Cardiac fibroblast (primary cell): ENCODE measurements at regions not wholly inside any gene's neighbourhood (a gene's known extent, or its start where the extent isn't known, plus 50 kb on each side); places are given as distances from the start of the nearest gene placed in this dataset.

Experiments
- DNase-seq, 2 donors: peaks; one replicate each; pipeline versions ENCODE4 v3.0.0 to v3.0.0-alpha.2; 2010; ENCODE audit warnings: low read depth in 2 of 2
- H3K4me3 ChIP-seq, 2 donors: replicated peaks in 1 of 2; 1 replicate in 1 of 2; 2 replicates in 1 of 2; pipeline ENCODE4 v1.5.1; 2011; ENCODE audit warnings: low read depth in 2 of 2, low read length in 2 of 2, mild to moderate bottlenecking in 2 of 2, moderate library complexity in 1 of 2
- TF ChIP-seq, protein P1 (sequence below): IDR thresholded peaks from one replicate; pipeline ENCODE4 v1.5.1; 2011; ENCODE audit warnings: low read depth, mild to moderate bottlenecking, low read length, inconsistent platforms

GRCh38 chr3:80142714-80143113 lies 374.9 kb upstream of the ROBO1 start:
- no peak overlapping the region for H3K4me3 ChIP-seq
- TF ChIP-seq, protein P1, sequence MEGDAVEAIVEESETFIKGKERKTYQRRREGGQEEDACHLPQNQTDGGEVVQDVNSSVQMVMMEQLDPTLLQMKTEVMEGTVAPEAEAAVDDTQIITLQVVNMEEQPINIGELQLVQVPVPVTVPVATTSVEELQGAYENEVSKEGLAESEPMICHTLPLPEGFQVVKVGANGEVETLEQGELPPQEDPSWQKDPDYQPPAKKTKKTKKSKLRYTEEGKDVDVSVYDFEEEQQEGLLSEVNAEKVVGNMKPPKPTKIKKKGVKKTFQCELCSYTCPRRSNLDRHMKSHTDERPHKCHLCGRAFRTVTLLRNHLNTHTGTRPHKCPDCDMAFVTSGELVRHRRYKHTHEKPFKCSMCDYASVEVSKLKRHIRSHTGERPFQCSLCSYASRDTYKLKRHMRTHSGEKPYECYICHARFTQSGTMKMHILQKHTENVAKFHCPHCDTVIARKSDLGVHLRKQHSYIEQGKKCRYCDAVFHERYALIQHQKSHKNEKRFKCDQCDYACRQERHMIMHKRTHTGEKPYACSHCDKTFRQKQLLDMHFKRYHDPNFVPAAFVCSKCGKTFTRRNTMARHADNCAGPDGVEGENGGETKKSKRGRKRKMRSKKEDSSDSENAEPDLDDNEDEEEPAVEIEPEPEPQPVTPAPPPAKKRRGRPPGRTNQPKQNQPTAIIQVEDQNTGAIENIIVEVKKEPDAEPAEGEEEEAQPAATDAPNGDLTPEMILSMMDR, result no peak
- DNase-seq, result no peak

- no peak overlapping the region for H3K4me3 ChIP-seq
- DNase-seq, result no peak
- TF ChIP-seq, protein P1, result no peak
These were observed 373.8 kb upstream of the ROBO1 start for GRCh38 chr3:80141557-80141956.

- TF ChIP-seq, protein P1, result no peak
- no peak overlapping the region for H3K4me3 ChIP-seq
- no peak for DNase-seq
These were observed 348.5 kb upstream of the ROBO1 start for GRCh38 chr3:80116281-80116680.

DNA sequence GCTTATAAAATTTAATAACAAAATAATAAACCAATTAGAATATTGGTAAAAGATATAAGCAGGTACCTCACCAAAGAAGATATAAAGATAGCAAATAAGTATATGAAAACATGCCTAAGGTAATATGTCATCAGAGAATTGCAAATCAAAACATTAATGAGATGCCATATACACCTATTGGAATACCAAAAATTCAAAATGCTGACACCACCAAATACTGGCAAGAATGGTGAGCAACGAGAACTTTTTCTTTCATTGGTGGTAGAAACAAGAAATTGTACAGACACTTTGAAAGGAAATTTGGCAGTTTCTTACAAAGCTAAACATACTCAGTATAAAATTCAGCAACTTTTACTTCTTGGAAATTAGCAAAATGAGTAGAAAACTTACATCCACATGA lies 346.9 kb upstream of the ROBO1 start:
- H3K4me3 ChIP-seq, result no peak overlapping the region
- TF ChIP-seq, protein P1, result no peak
- DNase-seq, result no peak

GRCh38 chr3:80113331-80113730 lies 345.5 kb upstream of the ROBO1 start:
- no peak overlapping the region for H3K4me3 ChIP-seq
- TF ChIP-seq, protein P1, result no peak
- DNase-seq, result no peak

DNA sequence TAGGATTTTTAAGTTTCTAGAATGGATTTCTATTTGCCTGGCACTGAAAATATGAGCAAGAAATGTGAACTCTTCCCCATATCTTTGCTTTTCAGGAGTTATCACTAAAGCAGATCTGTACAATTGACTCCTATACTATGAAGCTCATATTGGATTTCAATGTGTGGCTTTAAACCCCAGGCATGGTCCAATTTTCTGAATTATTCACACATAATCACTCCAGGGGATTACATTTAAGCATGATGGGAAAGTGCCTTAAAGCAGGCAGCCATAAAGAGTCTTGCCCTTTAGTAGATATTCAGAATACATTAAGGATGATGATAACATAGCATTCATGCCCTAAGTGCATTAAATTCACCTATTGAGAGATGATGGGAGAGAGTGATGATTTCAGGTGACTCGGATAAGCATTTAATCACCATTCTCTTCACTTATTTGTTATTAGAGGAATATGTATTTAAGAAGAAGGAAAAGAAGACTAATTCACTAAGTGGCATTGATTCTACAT lies 331.8 kb upstream of the ROBO1 start:
- DNase-seq, result no peak
- TF ChIP-seq, protein P1, result no peak
- no peak overlapping the region for H3K4me3 ChIP-seq

DNA sequence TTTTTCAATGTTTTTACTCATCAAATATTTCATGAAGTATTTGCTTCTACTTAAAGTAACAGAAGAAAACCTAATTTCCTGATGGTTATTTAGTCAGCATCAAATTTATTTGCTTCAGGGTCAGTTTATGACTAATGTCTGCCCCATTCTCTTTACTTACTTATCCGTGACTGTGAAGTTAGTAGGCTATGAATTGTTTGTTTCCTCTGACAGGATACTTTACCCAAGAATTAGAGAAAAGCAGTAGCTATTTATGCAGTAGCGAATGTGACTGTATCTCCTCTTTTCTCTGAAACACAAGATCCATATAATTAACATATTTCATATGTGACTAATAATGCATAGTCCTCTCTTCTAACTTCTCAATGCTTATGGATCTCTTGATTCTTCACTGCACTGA lies 329.9 kb upstream of the ROBO1 start:
- TF ChIP-seq, protein P1, result no peak
- DNase-seq, result peak in 1 of 2 donors; percentile 3
- H3K4me3 ChIP-seq, result no peak overlapping the region
